Stomach (tissue), 8 donors: ENCODE measurements at regions not wholly inside any gene's neighbourhood (a gene's known extent, or its start where the extent isn't known, plus 50 kb on each side); places are given as distances from the start of the nearest gene placed in this dataset.

Source experiments
- DNase-seq, 2 donors: peaks; one replicate each; pipeline versions ENCODE4 v3.0.0 to v3.0.0-alpha.2; 2013 to 2019
- H3K27ac ChIP-seq, 5 donors: fragments of 200-600 bp in 4 of 5; sonication (generic) in 4 of 5; one replicate each; pipeline ENCODE4 v1.5.1; 2013 to 2019; ENCODE audit warnings: mild to moderate bottlenecking in 1 of 5, moderate library complexity in 1 of 5
- H3K27me3 ChIP-seq, 3 donors: fragments of 200-600 bp; sonication (generic); one replicate each; pipeline ENCODE4 v1.5.1; 2017 to 2019; ENCODE audit warnings: mixed run types in 1 of 3
- H3K36me3 ChIP-seq, 4 donors: fragments of 200-600 bp; sonication (generic); 1 replicate in 3 of 4; 2 replicates in 1 of 4; pipeline ENCODE4 v1.5.1; 2016 to 2019
- H3K4me1 ChIP-seq, 4 donors: fragments of 200-600 bp; sonication (generic); one replicate each; pipeline ENCODE4 v1.5.1; 2016 to 2019
- H3K4me3 ChIP-seq, 4 donors: fragments of 200-600 bp; sonication (generic) in 3 of 4; one replicate each; pipeline ENCODE4 v1.5.1; 2016 to 2019; ENCODE audit warnings: mild to moderate bottlenecking in 1 of 4
- H3K9me3 ChIP-seq, 4 donors: fragments of 200-600 bp; sonication (generic); one replicate each; pipeline ENCODE4 v1.5.1; 2016 to 2019
- CTCF ChIP-seq, 7 experiments: fragments of 450-650 bp in 4 of 7; fragments of 200-600 bp in 3 of 7; sonication (generic) in 3 of 7; IDR thresholded peaks; one replicate each; pipeline ENCODE4 v1.5.1; 2016 to 2019; ENCODE audit warnings: antibody characterized with exemption in 7 of 7, control low read depth in 2 of 7, mild to moderate bottlenecking in 1 of 7
- EP300 ChIP-seq: sonication (generic); formaldehyde crosslinking; IDR thresholded peaks from one replicate; pipeline ENCODE4 v1.6.1; 2017; ENCODE audit warnings: antibody characterized with exemption
- POLR2A ChIP-seq, 4 donors: fragments of 450-650 bp; IDR thresholded peaks; one replicate each; pipeline ENCODE4 v1.6.1; 2016; ENCODE audit warnings: antibody characterized with exemption in 4 of 4, control low read depth in 2 of 4, mild to moderate bottlenecking in 1 of 4, moderate library complexity in 1 of 4
- POLR2AphosphoS5 ChIP-seq, 3 donors: sonication (generic); formaldehyde crosslinking; IDR thresholded peaks; one replicate each; pipeline ENCODE4 v1.6.1; 2016; ENCODE audit warnings: antibody characterized with exemption in 3 of 3
- WGBS, 5 donors: extraction: QIAGEN DNeasy Blood & Tissue Kit in 3 of 5; methylation state at CpG; one replicate each; pipeline versions ENCODE4 v1.1.5 to v1.1.7; 2013 to 2018; 5-methylcytosine and 5-hydroxymethylcytosine counted together
- intact Hi-C: fragments of 100-400 bp; cut with DNase I; formaldehyde crosslinking; loops from one replicate; pipeline ENCODE4 v1.15.1; 2023; ENCODE audit warnings: low total_unique reads
- donor health status: healthy with polysubstance abuse.
- donor health status: Bipolar disorder and iron deficiency.
- donor health status: healthy.

DNA sequence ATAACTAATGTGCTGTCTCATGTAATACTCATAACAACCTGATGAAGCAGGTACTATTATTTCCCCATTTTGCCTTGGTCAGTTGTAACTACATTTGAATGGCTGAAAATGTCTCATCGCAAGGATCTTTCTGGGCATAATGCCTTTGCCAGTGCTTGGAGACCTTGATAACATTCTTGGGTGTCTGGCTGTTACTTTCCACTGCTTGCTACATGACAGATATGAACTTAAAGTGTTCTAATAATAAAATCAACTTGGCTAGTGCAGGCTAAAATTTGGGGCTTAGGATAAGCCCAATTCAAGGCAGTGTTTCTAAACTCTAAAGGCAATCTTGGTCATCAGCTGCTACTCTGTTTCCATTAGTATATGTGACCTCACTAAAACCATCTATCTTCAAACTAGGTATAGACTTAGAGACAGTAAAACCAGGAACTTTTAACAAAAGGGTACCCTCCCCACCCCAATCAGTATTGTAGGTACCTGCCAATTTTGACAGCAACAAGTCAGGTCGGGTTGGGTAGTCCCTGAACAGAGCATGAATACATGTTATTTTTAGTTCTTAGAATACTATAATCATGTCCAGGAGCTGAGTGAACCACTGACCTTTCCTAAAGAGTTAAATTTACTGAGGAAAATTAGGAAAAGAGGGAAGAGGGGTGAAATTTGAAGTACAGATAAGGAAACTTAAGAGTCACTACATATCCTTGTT lies 68.2 kb upstream of the AHR start:
- Histone ChIP-seq H3K4me3 (no peak overlapping the region), H3K27me3 (no peaks in the 10 kb centered on the region), H3K4me1 (no peaks in the 10 kb centered on the region), H3K9me3 (no peaks in the 10 kb centered on the region), H3K27ac (no peak overlapping the region), H3K36me3 (no peaks in the 10 kb centered on the region)
- TF ChIP-seq POLR2AphosphoS5 (IDR thresholded peaks at IDR 0.05) (no peak), EP300 (no peak), CTCF (IDR thresholded peaks at IDR 0.05) (no peak), POLR2A (IDR thresholded peaks at IDR 0.05) (no peak)
- intact Hi-C loops, result no loop called here
- no peak for DNase-seq
- 56 to 71% (median 67%) methylated on average over 2 of the region's 2 CpGs for WGBS, 5 donors

DNA sequence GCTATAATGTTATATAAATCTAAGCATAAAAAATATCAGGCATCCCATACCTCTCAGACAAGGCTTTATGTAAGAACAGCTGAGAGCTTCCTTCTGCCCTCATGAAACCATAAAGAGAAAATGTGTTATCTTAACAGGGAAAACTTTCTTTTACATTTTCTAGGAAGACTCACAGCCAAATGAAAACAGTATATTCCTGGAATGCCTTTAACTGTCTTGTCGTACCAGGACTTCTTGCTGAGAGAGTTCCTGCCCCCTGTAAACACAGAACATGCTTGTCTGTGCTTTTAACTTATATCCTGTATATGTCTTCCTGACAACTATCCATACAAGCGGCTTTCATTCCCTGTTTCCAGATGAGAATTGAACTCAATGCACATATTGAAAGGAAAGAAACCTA lies 64.8 kb upstream of the AHR start:
- Histone ChIP-seq H3K36me3 (no peaks in the 10 kb centered on the region), H3K27me3 (no peaks in the 10 kb centered on the region), H3K4me3 (no peak overlapping the region), H3K9me3 (no peaks in the 10 kb centered on the region), H3K4me1 (peaks cover 0 to 4% (median 0%) of the 10 kb centered on the region in 4 donors), H3K27ac (peak overlapping the region in 3 of 5 donors; percentile 47 to 57 (median 53))
- intact Hi-C loops, result no loop called here
- no peak for DNase-seq
- 68 to 84% (median 75%) methylated on average over 2 of the region's 2 CpGs for WGBS, 5 donors
- no peak for TF ChIP-seq CTCF (IDR thresholded peaks at IDR 0.05)
- no peak for TF ChIP-seq POLR2AphosphoS5 (IDR thresholded peaks at IDR 0.05)
- TF ChIP-seq EP300, result no peak
- TF ChIP-seq POLR2A (IDR thresholded peaks at IDR 0.05), result no peak

DNA sequence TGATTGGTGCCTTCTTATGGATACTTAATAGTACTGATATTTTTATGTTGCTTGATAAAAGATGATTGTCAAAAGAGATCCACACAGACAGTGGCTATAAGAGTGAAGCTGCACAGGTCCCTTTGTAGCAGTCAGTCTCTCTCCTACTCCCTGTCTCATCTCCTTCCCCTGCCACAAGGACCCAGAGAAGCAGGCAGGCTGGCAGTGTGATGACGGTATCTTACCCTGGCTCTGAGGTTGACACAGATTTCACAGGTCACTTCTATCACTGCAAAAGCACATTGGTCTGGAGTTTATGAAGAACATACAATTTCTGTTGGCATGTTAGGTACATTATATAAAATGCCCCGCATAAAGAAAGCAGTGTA lies 64.4 kb upstream of the AHR start:
- Histone ChIP-seq H3K36me3 (no peaks in the 10 kb centered on the region), H3K27me3 (no peaks in the 10 kb centered on the region), H3K27ac (peak overlapping the region in 3 of 5 donors; percentile 47 to 57 (median 53)), H3K9me3 (no peaks in the 10 kb centered on the region), H3K4me1 (peaks cover 0 to 8% (median 0%) of the 10 kb centered on the region in 4 donors), H3K4me3 (no peak overlapping the region)
- intact Hi-C loops, result no loop called here
- no peak for TF ChIP-seq POLR2AphosphoS5 (IDR thresholded peaks at IDR 0.05)
- no peak for TF ChIP-seq POLR2A (IDR thresholded peaks at IDR 0.05)
- TF ChIP-seq EP300, result no peak
- TF ChIP-seq CTCF (IDR thresholded peaks at IDR 0.05), result no peak
- DNase-seq, result no peak
- 69 to 83% (median 79%) methylated on average over 2 of the region's 2 CpGs for WGBS, 5 donors

DNA sequence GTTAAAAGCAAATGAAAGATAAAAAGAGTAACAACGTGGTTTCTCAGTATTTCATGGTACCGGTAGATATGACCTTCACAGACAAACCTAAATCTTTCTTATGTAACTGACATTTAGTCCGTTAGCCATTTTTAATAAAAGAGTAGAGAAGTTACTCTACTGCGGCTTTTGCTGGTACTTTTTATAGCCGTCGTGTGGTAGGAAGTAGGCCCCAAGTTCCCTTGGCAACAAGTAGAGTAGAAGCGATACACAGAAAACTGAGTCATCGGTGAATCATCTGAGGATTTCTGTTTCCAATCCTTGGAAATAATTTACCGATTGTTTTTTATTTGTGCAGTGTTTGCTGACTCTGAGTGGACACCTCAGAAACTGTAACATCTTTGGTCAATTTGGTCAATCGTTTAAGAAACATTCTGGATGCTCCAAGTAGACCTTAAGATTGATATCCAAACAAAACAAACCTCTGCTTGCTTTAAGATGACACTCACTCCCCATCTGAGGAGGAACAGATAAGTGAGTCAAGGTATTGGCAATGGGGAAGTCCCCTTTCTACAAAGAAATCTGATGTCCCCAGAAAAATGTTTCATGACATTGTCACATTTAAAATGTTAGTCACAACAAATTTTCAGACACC lies 63.9 kb upstream of the AHR start:
- Histone ChIP-seq H3K27ac (peak overlapping the region in 3 of 5 donors; percentile 47 to 57 (median 53)), H3K27me3 (no peaks in the 10 kb centered on the region), H3K36me3 (no peaks in the 10 kb centered on the region), H3K4me1 (peaks cover 0 to 13% (median 1%) of the 10 kb centered on the region in 4 donors), H3K9me3 (no peaks in the 10 kb centered on the region), H3K4me3 (no peak overlapping the region)
- TF ChIP-seq POLR2AphosphoS5 (IDR thresholded peaks at IDR 0.05) (peak in 2 of 3 donors; percentile 13 to 21), CTCF (IDR thresholded peaks at IDR 0.05) (no peak)
- intact Hi-C loops, result no loop called here
- 48 to 65% (median 60%) methylated on average over 10 of the region's 10 CpGs for WGBS, 5 donors
- peak in 1 of 2 donors; percentile 70 for DNase-seq
